ENCODE measurements at regions not wholly inside any gene's neighbourhood (a gene's known extent, or its start where the extent isn't known, plus 50 kb on each side); places are given as distances from the start of the nearest gene placed in this dataset.

DNA sequence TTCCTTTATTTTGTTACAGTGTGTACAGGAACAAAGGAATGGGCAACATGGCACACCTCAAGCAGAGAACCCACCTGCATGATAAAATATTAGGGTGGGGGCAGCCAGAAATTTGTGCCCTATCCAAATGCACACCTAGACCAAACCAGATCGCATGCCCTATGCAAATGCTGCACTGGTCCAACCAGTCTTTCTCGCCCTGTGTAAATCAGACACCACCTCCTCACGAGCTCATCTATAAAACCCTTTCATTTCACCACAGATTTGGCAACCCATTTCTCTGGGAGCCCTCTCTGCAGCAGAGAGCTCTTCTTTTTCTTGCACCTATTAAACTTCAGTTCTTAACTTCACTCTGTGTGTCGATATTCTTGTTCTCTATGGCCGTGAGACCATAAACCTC is 1559.2 kb downstream of the SLITRK1 start:
- H2AFZ ChIP-seq (ENCODE audit: control insufficient read depth, low read depth, low read length): no peak overlapping the region
- no peak overlapping the region for H3K4me2 ChIP-seq (ENCODE audit: control insufficient read depth, insufficient read depth)
- no peak for ATAC-seq
- H4K20me1 ChIP-seq (ENCODE audit: control insufficient read depth, insufficient read depth): no peaks in the 10 kb centered on the region
- 23% methylated on average over 5 of the region's 5 CpGs for WGBS (ENCODE audit: insufficient coverage, insufficient replicate concordance, low lambda C conversion rate, missing lambda C conversion rate)
- DNase-seq (ENCODE audit: low read depth, low spot score): no peak
- H3K4me3 ChIP-seq: no peak overlapping the region
- FAIRE-seq: no peak
- ChIA-PET SMC1A (ENCODE audit: uncharacterized antibody, unreplicated experiment) (no interaction called here), POLR2A (no interaction called here), RAD21 (ENCODE audit: unreplicated experiment) (no interaction called here), CTCF (no interaction called here)
- H3K9ac ChIP-seq (ENCODE audit: control insufficient read depth, insufficient read depth, low read length): no peak overlapping the region
- no peak overlapping the region for H3K27ac ChIP-seq (ENCODE audit: control insufficient read depth, insufficient read depth)
- H3K79me2 ChIP-seq (ENCODE audit: control insufficient read depth, insufficient read depth, low read length): no peaks in the 10 kb centered on the region
- in situ Hi-C loops (cut with MboI): loop anchor here (10.0 kb wide), 1 partner anchor 1148 kb away; no protein-coding TSS in a partner anchor
- no peaks in the 10 kb centered on the region for H3K36me3 ChIP-seq (ENCODE audit: control insufficient read depth in 2 of 2, insufficient read depth in 2 of 2, low read length in 1 of 2)
- intact Hi-C loops (cut with micrococcal nuclease; ENCODE audit: unreplicated experiment): no loop called here
- no peaks in the 10 kb centered on the region for H3K27me3 ChIP-seq (replicated peaks in 1 of 2; ENCODE audit: control insufficient read depth in 2 of 2, insufficient read depth in 2 of 2, low read length in 1 of 2)
- no peaks in the 10 kb centered on the region for H3K9me3 ChIP-seq (replicated peaks; ENCODE audit: control insufficient read depth, insufficient read depth, low read length)
- BruUV-seq (replicated peaks): no TSS peak
- TF ChIP-seq CHD4 (IDR thresholded peaks at IDR 0.05): no peak
- TF ChIP-seq ZZZ3 (IDR thresholded peaks at IDR 0.05; ENCODE audit: control insufficient read depth, insufficient read length, low read depth): no peak
- no peak for TF ChIP-seq WRNIP1 (IDR thresholded peaks at IDR 0.05; ENCODE audit: borderline replicate concordance, low read depth, low read length)
- TF ChIP-seq ZNF622 (IDR thresholded peaks at IDR 0.05): no peak
- TF ChIP-seq REST (IDR thresholded peaks at IDR 0.05; ENCODE audit: low read depth, low read length): no peak
- TF ChIP-seq KDM1A (IDR thresholded peaks at IDR 0.05; ENCODE audit: borderline replicate concordance): no peak
- no peak for TF ChIP-seq RELB (IDR thresholded peaks at IDR 0.05; ENCODE audit: low read depth)
- TF ChIP-seq ZNF24 (IDR thresholded peaks at IDR 0.05): no peak
- TF ChIP-seq HDAC2 (IDR thresholded peaks at IDR 0.05): no peak
- TF ChIP-seq, protein P1, sequence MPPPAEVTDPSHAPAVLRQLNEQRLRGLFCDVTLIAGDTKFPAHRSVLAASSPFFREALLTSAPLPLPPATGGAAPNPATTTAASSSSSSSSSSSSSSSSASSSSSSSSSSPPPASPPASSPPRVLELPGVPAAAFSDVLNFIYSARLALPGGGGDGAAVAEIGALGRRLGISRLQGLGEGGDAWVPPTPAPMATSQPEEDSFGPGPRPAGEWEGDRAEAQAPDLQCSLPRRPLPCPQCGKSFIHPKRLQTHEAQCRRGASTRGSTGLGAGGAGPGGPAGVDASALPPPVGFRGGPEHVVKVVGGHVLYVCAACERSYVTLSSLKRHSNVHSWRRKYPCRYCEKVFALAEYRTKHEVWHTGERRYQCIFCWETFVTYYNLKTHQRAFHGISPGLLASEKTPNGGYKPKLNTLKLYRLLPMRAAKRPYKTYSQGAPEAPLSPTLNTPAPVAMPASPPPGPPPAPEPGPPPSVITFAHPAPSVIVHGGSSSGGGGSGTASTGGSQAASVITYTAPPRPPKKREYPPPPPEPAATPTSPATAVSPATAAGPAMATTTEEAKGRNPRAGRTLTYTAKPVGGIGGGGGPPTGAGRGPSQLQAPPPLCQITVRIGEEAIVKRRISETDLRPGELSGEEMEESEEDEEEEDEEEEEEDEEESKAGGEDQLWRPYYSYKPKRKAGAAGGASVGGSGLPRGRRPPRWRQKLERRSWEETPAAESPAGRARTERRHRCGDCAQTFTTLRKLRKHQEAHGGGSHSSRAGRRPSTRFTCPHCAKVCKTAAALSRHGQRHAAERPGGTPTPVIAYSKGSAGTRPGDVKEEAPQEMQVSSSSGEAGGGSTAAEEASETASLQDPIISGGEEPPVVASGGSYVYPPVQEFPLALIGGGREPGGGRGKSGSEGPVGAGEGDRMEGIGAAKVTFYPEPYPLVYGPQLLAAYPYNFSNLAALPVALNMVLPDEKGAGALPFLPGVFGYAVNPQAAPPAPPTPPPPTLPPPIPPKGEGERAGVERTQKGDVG (CRISPR knock-in tag; IDR thresholded peaks at IDR 0.05): no peak
- no peak for TF ChIP-seq CREM (IDR thresholded peaks at IDR 0.05; ENCODE audit: low read depth)
- TF ChIP-seq PAX8 (IDR thresholded peaks at IDR 0.05): no peak
- H3K4me1 ChIP-seq (ENCODE audit: control insufficient read depth, insufficient read depth, low read length): no peaks in the 10 kb centered on the region

All from GM12878 (cell line).